NB4 (cell line): ENCODE measurements at regions not wholly inside any gene's neighbourhood (a gene's known extent, or its start where the extent isn't known, plus 50 kb on each side); places are given as distances from the start of the nearest gene placed in this dataset.

Experiments used
- DNase-seq: peaks from one replicate; pipeline ENCODE4 v3.0.0; 2010; ENCODE audit warnings: low read depth
- H3K4me3 ChIP-seq: one replicate; pipeline ENCODE4 v1.5.1; 2011; ENCODE audit warnings: mild to moderate bottlenecking, low read depth, low read length, moderate library complexity
- CTCF ChIP-seq: IDR thresholded peaks from one replicate; pipeline ENCODE4 v1.5.1; 2012; ENCODE audit warnings: low read depth, low read length
- MYC ChIP-seq: IDR thresholded peaks from 2 replicates; pipeline ENCODE4 v1.6.1; 2011; ENCODE audit warnings: low read depth, low read length
- POLR2A ChIP-seq: IDR thresholded peaks from 2 replicates; pipeline ENCODE4 v1.6.1; 2011; ENCODE audit warnings: mild to moderate bottlenecking; ENCODE audit not compliant: insufficient read length; ENCODE audit errors: extremely low read depth
- TF ChIP-seq, protein P1 (sequence below): IDR thresholded peaks from 2 replicates; pipeline ENCODE4 v1.6.1; 2011; ENCODE audit warnings: low read depth, low read length

GRCh38 chr12:83198291-83199015 is 511.7 kb downstream of the TMTC2 start:
- no peak for DNase-seq
- TF ChIP-seq, protein P1, sequence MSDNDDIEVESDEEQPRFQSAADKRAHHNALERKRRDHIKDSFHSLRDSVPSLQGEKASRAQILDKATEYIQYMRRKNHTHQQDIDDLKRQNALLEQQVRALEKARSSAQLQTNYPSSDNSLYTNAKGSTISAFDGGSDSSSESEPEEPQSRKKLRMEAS: no peak
- TF ChIP-seq CTCF (no peak), POLR2A (no peak)
- H3K4me3 ChIP-seq: no peak overlapping the region

DNA sequence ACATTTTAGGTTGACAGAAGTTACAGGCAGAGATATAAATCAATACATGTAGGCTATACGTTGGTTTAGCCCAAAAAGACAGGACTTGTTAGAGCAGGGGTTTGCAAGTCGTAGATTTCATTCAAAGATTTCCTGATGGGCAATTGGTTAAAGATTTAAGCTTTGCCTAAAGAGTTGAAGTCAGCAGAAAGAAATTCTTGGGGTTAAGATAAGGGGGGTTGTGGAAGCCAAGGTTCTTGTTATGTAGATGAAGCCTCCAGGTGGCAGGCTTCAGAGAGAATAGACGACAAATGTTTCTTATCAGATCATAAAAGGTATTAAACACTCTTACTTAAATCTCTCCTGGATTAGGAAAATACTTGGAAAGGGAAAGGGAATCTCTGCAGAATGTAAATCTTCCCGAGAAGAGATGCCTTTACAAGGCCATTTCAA is 510.8 kb downstream of the TMTC2 start:
- no peak overlapping the region for H3K4me3 ChIP-seq
- DNase-seq: no peak
- TF ChIP-seq POLR2A (no peak), CTCF (no peak), MYC (no peak)
- TF ChIP-seq, protein P1: no peak

DNA sequence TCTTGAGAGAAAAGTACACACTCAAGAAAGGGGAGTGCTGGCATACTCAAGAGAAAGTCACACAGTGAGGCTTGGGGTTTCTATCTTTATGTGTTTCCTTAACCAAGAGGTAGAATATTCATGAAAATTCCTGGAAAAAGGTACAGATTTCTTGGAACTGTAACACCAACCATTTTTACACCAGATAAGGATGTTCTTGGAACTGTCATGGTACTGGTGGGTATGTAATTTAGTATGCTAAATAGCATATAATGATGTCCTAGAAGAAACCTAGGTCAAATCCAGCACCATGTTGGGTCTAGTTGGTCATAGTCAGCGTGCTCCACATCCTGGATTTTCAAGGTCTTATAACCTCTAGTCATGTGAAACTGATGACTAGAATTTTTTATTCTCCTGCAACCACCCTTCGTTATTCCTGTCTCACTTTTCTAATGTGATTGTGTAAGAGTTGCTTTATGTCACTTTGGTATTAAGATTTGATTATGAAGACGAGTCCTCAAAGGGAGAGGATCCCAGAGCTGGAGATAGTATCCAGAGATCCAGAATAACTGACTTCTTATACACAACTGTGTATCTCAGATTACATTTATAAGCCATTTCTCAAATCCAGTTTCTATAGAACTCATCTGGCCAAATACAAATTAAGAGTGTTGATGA is 510.1 kb downstream of the TMTC2 start:
- DNase-seq: no peak
- no peak overlapping the region for H3K4me3 ChIP-seq

DNA sequence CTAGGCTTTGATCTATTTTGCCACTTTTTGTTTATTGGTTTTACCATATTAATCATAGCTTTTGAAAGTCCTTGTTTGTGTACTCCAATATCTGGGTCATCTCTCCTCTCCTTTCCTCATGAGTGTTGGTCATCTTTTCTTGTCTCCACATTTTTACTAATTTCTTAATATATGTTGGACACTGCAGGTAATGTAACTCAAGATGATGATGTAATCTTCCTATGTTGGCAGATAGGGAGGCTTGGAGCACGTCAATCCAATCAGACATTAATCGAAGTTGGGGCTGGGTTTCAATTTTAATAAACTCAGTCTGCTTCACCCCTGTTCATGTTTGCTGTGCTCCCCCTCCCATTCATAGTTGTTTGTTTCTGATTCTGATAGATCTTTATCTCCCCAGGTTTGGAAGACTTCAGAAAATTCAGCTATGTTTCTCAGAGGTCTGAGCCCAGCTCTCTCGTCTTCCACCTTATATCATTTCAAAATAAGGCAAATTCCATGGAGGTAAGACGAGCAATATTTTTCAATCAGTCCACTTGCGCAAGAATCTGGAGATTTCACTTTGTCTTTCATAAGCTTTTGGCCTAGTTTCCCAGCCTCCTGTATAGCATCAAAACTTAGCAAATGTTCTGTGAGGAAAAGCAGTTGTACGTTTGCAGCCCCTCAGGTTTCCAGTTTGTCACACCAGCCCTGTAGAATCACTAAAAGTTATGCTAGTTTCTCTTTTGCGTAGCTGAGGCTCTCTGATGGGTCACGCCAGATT is 504.1 kb downstream of the TMTC2 start:
- no peak overlapping the region for H3K4me3 ChIP-seq
- TF ChIP-seq, protein P1: no peak
- no peak for TF ChIP-seq POLR2A
- no peak for TF ChIP-seq CTCF
- TF ChIP-seq MYC: no peak
- no peak for DNase-seq

More for the DNA sequence above, 510.1 kb downstream of the TMTC2 start:
- TF ChIP-seq CTCF (no peak), POLR2A (no peak), MYC (no peak)
- TF ChIP-seq, protein P1: no peak

- TF ChIP-seq CTCF: no peak
- TF ChIP-seq, protein P1: no peak
- TF ChIP-seq POLR2A: no peak
- TF ChIP-seq MYC: no peak
- DNase-seq: no peak
- H3K4me3 ChIP-seq: no peak overlapping the region
Measured at GRCh38 chr12:83186419-83186818, 499.7 kb downstream of the TMTC2 start.
